T-helper 2 cell treated with Interferon-gamma antibody and Interleukin-4, amounts not matched to agents 100 ng/mL and 5 ng/mL, for 36 hours (primary cell): ENCODE measurements at regions not wholly inside any gene's neighbourhood (a gene's known extent, or its start where the extent isn't known, plus 50 kb on each side); places are given as distances from the start of the nearest gene placed in this dataset.

Source experiments
- intact Hi-C: fragments of 100-400 bp; cut with micrococcal nuclease; formaldehyde crosslinking; loops from one replicate; pipeline ENCODE4 v1.15.1; 2023

DNA sequence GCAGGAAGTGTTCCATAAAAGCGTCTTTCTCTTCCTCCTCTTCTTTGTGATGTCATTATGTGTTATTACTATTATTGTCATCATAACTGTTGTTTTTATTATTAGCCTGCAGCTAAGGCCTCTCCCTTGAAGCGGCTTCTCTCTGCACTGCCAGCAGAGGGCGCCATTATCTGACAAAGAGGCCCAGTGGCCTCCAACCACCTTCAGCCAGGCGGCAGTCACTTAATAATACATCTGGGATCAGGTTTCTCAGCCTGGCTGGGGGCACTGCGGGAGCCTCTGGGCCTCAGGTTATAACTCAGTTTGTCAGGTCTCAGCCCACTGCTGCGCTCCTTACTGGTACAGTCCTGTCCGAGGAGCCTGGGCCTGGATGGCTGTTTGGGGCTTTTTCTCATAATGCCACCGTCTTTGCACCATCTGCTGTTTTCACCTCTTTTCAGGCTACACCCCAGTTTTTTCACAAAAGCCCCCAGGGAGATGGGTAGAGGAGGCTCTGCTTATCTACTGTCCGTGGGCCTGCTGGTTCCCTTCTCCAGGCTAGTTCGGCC lies 281.9 kb downstream of the NSG2 start:
- intact Hi-C loops, result no loop called here

DNA sequence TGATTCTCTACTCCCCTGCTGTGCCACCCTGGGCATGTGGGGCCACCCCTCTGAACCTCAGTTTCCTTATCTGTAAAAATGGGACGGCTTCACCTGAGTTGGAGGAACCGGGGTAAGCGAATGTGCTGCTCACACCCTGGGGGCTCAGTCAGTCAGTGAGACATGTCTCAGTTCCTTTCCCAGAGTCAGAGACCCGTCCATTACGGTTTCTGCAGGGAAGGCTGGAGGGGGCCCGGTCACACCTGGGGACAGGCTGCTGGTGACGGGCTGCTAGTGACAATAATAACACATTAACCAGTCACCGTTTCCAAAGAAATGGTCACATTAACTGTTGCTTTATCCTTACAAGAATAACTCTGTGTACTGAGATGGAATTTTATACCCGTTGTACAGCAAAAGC lies 282.4 kb downstream of the NSG2 start:
- intact Hi-C loops, result no loop called here

- intact Hi-C loops, result no loop called here
Measured at GRCh38 chr5:174328631-174329299, 283.3 kb downstream of the NSG2 start.

- intact Hi-C loops, result no loop called here
Measured at GRCh38 chr5:174329738-174330137, 284.2 kb downstream of the NSG2 start.

DNA sequence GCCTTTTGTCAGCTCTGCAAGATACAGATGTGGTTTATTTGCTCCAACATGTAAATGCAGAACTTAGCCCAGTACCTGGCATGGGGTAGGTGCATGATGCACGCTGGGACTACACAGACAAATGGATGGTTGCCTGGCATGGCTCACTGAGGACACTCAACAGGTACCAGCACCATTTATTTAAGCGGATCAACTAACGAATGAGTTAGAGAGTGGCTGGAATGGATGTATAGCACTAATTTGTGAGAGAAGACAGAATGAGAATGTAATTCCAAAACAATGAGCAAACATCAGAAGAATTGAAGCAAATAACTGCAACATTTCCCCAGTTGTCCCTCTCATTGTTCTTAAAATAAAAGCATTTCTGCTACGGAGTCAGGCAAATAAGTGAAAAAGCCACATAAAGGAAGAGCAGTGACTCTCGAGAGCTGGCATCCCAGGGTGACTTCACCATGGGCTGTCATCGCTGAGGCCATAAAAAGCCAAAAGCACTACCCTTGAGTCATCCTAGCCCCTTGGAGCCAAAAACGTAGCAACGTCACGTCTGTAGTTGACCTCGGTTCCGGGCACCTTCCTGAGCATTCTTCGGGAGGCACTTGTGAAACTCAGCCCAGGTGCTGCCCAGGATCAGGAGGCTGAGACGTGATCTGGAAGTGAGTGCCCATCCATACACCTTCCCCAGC lies 290.3 kb downstream of the NSG2 start:
- intact Hi-C loops, result no loop called here

- intact Hi-C loops, result no loop called here
Measured at GRCh38 chr5:174336479-174336878, 291.0 kb downstream of the NSG2 start.

DNA sequence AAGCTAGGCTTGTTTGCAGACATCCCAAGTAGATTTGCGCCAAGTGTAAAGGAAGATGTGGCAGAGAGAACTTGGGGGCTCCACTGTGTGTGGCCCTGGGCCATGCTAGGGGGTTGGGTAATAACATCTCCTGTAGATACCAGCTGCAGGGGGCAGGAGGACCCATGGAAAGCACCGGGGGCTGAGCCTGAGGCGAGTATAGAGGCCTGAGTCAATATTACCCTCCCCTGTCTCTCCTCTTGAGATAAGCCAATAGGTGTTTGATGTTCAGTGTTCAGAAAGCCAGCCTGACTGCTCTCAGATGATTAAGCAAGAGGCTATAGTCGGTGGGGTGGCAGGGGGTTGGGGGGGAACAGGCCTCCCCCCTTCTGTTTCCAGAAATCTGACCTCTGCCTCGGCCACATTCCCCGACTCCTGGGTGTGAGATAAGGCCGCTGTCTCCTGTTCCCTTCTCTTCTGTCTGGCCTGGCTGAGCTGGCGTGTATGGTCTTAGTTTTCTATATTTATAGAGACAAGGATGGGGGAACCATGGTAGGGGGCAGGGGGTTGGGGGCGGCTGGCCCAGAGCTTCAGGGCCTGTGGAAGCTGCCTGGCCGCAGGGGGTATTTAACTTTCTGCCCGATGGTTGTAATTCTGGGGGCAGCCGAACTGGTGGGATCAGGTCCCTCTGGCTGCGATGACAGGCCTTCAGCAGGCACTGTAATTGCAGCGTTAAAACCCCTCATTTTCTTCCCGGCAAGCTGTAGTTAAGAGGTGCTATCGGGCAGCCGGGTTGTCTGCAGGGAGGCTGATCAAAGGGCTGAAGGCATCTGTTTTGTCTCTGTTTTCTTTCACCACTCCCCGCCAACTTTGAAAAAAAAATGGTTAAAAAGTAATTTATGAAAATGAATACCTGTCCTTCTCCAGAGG lies 292.0 kb downstream of the NSG2 start:
- intact Hi-C loops, result no loop called here

DNA sequence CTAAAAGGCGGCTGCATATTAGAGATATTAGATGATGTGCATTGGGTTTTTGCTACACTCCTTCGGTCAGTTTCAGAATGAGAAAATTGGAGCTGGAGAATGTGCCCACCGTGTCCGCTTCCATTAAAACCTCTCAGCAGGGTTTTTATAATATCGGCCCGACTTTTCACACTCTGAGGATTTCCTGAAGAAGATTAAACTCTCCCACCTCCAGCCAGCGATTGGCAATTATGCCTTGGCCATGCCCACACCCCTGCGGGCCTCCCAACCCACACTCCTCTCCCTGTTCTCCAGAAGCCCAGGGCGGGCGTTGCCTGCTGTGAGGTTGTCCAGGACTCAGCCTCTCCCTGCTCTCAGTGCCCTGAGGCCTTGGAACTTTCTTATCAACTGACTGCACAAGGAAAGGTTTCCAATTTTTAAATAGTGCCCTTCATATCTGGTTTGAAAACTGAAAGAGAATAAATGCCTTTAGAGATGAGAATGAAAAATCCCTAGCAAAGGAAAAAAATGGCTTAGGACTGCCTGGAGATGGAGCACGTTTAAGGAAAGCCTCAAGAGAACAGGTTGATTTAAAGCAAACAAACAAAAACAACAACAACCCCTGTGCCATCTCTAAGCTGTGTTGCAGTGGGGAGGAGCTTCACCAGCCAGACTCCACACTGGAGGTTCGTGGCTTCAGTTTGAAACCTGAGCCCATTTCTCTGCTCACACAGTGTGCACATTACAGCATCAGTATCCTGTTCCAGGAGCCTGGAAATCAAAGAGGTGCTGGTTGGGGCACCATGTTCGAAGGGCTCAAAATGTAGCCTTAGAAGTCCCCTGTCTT lies 292.9 kb downstream of the NSG2 start:
- intact Hi-C loops, result no loop called here

DNA sequence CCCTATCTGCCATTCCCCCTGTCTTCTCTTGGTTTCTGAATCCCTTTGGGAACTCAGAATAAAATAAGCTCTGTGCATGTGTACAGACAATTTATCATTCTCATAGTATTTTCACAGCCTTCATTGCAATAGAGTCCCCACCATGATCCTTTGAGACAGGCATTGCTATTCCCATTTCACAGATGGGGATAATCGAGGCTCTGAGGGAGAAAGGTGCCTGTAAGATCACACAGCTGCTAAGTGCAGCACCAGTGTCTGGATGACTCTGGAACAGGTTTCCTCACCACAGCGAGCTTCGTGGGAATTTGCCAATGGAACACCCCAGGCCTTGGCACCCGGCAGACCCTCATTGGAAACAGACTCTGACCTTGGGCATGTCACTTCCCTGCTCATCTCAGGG lies 293.6 kb downstream of the NSG2 start:
- intact Hi-C loops, result no loop called here

- intact Hi-C loops, result no loop called here
Measured at GRCh38 chr5:174340226-174340625, 294.7 kb downstream of the NSG2 start.

GRCh38 chr5:174342696-174343095 lies 297.2 kb downstream of the NSG2 start:
- intact Hi-C loops, result no loop called here

GRCh38 chr5:174343826-174344225 lies 298.3 kb downstream of the NSG2 start:
- intact Hi-C loops, result no loop called here

GRCh38 chr5:174344335-174344734 lies 298.8 kb downstream of the NSG2 start:
- intact Hi-C loops, result no loop called here

- intact Hi-C loops, result no loop called here
Measured at GRCh38 chr5:174347183-174347582, 301.7 kb downstream of the NSG2 start.

GRCh38 chr5:174348311-174348981 lies 302.9 kb downstream of the NSG2 start:
- intact Hi-C loops, result no loop called here

DNA sequence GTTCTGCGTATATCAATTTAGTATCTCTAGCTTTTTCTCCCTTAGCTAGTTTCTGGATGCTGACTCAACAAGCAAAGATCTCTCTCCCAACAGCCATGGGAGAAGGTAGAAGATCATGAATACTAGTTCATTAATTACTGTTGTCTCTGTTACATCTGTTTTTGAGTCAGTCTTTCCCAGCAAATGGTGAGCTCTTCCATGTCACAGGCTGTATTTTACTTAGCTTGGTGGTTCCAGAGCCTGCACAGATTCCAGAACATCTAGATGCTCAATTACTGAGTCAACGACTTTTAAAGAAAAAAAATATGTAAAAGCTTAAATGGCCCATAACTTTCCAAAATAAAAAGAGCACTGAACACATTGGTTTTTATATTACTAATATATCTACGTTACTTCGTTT lies 307.2 kb downstream of the NSG2 start:
- intact Hi-C loops, result no loop called here

DNA sequence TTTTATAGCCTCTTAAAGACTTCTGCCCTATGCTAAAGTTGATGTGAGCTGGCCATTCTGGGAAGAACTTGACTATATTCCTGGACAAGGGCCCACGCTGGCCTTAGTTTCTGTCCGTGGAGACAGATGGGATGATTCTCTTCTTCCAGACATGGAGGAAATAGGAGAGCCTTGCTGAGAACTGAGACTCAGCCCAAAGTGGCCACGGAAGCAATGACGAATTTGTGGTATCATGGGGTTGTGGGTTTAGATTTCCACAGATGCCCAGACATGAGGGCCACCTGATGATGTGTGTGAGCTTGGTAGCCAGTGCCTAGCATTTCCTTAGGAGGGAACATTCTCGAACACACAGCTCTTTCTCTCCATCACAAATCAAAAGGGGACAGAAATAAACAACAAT lies 309.1 kb downstream of the NSG2 start:
- intact Hi-C loops, result no loop called here

GRCh38 chr5:174355208-174355612 lies 309.7 kb downstream of the NSG2 start:
- intact Hi-C loops, result no loop called here

DNA sequence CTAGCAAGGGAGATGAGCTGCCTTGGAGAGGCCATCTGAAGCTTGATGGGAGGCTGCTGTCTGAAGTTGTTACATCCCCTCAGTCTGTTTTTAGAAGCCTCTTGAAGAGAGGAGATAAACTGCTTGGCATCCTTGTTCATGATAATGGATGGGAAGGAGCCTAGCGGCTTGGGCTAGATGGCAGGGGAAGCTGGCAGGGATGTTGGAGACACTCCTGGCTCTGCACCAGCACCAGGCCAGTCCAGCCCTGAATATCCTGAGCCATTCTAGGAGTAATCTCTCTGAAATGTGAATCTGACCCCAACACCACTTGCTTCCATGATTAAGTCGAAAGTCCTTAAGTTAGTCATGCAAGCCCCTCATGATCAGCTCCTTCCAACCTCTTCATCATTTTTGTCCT lies 310.5 kb downstream of the NSG2 start:
- intact Hi-C loops, result no loop called here

DNA sequence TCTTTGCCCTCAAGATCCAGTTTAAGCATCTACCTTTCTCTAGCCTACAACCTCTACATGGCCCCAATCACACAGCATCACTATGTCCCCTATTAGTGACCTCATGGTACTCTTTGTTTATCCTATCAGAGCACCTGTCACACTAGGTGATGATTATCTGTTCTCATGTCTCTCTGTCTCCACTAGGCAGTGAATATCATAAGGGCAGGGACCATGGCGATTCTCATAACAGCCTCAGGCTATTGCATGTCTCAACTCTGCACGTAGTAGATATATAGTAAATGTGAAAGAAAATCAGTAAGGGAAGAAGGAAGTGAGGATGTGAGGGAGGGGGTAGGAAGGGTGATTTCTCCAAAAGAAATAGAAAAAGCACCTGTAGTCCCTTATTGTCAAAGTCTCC lies 311.0 kb downstream of the NSG2 start:
- intact Hi-C loops, result no loop called here

DNA sequence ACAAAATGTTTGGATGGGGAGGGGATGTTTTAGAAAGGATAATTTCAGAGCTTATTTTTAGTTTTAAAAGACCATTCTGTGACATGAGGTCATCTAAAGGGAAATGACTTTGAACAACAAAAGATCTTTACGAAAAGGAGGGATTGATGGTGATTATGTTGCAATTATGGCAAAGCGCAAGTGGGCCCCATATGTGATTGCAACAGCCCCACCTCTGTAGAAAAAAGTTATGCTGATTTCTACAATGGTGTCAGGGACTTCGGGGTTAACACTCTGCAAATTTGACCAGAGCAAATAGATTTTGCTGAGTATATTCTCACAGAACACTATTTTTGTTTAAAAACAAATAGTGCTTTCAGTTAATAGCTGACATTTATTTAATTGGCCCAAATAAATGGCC lies 312.8 kb downstream of the NSG2 start:
- intact Hi-C loops, result no loop called here
